Ovary (tissue), 7 donors: ENCODE measurements at regions not wholly inside any gene's neighbourhood (a gene's known extent, or its start where the extent isn't known, plus 50 kb on each side); places are given as distances from the start of the nearest gene placed in this dataset.
"Not testable (repeated sequence)": the region's sequence is repeated elsewhere in the genome, so short reads cannot be mapped to it uniquely, and the experiment has no call there.

ENCODE experiments used
- DNase-seq, 5 donors: peaks; one replicate each; pipeline ENCODE4 v3.0.0-alpha.2; 2019 to 2020
- H3K27ac ChIP-seq, 2 donors: fragments of 200-600 bp; one replicate each; pipeline versions ENCODE4 v1.5.1 to v1.8.0; 2019 to 2022
- H3K27me3 ChIP-seq: fragments of 200-600 bp; one replicate; pipeline ENCODE4 v1.8.0; 2022
- H3K36me3 ChIP-seq: fragments of 200-600 bp; sonication (generic); one replicate; pipeline ENCODE4 v1.5.1; 2019
- H3K4me1 ChIP-seq: one replicate; pipeline ENCODE4 v1.8.1; 2013; ENCODE audit warnings: mild to moderate bottlenecking, moderate library complexity; ENCODE audit not compliant: insufficient read depth
- H3K4me3 ChIP-seq: fragments of 200-600 bp; sonication (generic); one replicate; pipeline ENCODE4 v1.5.1; 2017
- H3K9me3 ChIP-seq, 2 donors: fragments of 200-600 bp in 1 of 2; sonication (generic) in 1 of 2; one replicate each; pipeline versions ENCODE4 v1.5.1 to v1.8.1; 2013 to 2019; ENCODE audit warnings: mild to moderate bottlenecking in 1 of 2, moderate library complexity in 1 of 2
- EP300 ChIP-seq: sonication (generic); formaldehyde crosslinking; IDR thresholded peaks from one replicate; pipeline ENCODE4 v1.6.1; 2017; ENCODE audit warnings: antibody characterized with exemption
- POLR2A ChIP-seq: fragments of 450-650 bp; IDR thresholded peaks from one replicate; pipeline ENCODE4 v1.6.1; 2017; ENCODE audit warnings: antibody characterized with exemption, mild to moderate bottlenecking, moderate library complexity
- WGBS, 3 donors: extraction: QIAGEN DNeasy Blood & Tissue Kit in 1 of 3; methylation state at CpG; one replicate each; pipeline versions ENCODE4 v1.1.5 to v1.1.7; 2013 to 2017; 5-methylcytosine and 5-hydroxymethylcytosine counted together
- intact Hi-C, 4 donors: fragments of 100-400 bp; cut with DNase I; formaldehyde crosslinking; loops; one replicate each; pipeline versions ENCODE4 v1.11.0 to v1.15.1; 2022 to 2023
- TF ChIP-seq, protein P1 (sequence below), 3 donors: fragments of 450-650 bp in 2 of 3; fragments of 200-600 bp in 1 of 3; IDR thresholded peaks; one replicate each; pipeline versions ENCODE4 v1.5.1 to v1.8.0; 2016 to 2022; ENCODE audit warnings: antibody characterized with exemption in 3 of 3, mild to moderate bottlenecking in 1 of 3
- donor health status: DM: no; HTN: no; CAD: no; lungs with moderate emphysema.
- donor health status: DM: no; HTN: no; CAD: no.
- donor health status: Bipolar disorder and iron deficiency.
- donor health status: DM: no; HTN: no; CAD: no.
- donor health status: DM: yes; HTN: yes; CAD: no.

DNA sequence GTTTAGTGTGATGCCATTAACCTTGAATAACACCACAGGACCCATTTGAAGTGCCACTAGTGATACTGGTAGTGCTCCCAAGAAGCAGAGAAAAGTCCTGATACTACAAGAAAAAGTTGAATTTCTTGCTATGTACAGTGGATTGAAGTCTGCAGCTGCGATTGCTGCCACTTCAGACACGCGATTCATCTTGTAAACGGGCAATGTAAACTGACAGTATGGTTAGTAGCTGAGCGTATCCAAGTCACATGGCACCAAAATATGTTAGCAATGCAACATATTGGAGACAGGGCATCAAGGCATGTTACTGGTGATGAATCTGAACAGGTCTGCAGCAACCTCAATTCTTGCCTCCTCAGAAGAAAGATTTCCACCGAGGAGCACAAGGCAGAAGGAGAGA, 238.9 kb downstream of the HS3ST3B1 start:
- no peaks in the 10 kb centered on the region for H3K4me1 ChIP-seq
- 82 to 88% (median 87%) methylated on average over 6 of the region's 6 CpGs for WGBS, 3 donors
- no peaks in the 10 kb centered on the region for H3K27me3 ChIP-seq
- TF ChIP-seq EP300 = no peak
- TF ChIP-seq, protein P1, sequence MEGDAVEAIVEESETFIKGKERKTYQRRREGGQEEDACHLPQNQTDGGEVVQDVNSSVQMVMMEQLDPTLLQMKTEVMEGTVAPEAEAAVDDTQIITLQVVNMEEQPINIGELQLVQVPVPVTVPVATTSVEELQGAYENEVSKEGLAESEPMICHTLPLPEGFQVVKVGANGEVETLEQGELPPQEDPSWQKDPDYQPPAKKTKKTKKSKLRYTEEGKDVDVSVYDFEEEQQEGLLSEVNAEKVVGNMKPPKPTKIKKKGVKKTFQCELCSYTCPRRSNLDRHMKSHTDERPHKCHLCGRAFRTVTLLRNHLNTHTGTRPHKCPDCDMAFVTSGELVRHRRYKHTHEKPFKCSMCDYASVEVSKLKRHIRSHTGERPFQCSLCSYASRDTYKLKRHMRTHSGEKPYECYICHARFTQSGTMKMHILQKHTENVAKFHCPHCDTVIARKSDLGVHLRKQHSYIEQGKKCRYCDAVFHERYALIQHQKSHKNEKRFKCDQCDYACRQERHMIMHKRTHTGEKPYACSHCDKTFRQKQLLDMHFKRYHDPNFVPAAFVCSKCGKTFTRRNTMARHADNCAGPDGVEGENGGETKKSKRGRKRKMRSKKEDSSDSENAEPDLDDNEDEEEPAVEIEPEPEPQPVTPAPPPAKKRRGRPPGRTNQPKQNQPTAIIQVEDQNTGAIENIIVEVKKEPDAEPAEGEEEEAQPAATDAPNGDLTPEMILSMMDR (IDR thresholded peaks at IDR 0.05) = no peak
- no peak for TF ChIP-seq POLR2A
- H3K27ac ChIP-seq = no peak overlapping the region
- no peak for DNase-seq
- no peaks in the 10 kb centered on the region for H3K36me3 ChIP-seq
- no peak overlapping the region for H3K4me3 ChIP-seq
- intact Hi-C loops = no loop called here
- no peaks in the 10 kb centered on the region for H3K9me3 ChIP-seq

DNA sequence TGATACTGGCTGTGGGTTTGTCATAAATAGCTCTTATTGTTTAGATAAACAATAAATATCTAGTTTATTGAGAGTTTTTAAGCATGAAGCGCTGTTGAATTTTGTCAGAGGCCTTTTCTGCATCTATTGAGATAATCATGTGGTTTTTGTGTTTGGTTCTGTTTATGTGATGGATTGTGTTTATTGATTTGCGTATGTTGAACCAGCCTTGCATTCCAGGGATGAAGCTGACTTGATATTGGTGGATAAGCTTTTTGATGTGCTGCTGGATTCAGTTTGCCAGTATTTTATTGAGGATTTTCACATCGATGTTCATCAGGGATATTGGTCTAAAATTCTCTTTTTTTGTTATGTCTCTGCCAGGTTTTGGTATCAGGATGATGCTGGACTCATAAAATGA, 231.4 kb downstream of the HS3ST3B1 start:
- H3K27me3 ChIP-seq, H3K36me3 ChIP-seq, DNase-seq, H3K4me3 ChIP-seq, H3K27ac ChIP-seq, intact Hi-C loops, H3K4me1 ChIP-seq, H3K9me3 ChIP-seq: not testable (repeated sequence)
- WGBS, 3 donors = 90 to 95% (median 93%) methylated on average over 3 of the region's 3 CpGs

DNA sequence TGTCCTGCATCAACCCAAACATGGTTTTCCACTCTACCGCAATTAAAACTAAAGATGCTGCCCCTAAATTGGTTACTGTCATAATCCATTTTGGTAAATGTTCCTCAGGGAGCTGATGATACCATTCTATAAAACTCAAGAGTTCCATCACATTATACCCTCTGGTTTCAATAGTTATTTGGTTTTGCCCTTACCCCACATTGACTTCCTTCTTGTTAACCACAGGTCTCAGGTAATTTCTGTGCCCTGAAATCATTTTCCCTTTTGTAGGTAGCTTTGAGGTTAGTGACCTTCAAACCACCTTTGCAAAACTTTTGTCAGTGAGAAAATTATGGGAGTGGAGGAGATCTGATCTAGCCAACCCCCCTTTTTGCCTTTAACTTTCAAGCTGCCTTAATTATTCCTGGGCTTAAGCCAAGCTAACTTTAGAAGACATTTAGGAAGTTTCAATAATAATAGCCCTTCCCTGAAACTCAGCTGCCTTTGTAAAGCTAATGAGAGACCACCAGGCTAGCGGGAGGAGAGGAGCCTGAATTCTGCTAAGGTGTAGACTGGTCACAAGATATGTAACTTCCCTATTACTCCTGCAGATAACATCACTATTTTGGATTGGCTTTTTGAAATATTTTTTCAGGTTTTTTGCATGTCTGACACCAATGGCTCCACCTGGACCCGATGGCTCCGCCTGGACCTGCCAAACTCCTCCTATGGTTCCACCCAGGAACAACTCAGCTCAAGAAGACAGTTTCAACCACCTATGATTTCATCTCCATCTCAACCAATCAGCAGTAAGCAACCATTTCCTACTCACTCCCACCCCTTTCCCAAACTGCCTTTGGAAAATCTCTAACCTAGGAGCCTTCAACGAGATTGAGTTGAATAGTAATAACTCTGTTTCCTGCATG, 224.9 kb downstream of the HS3ST3B1 start:
- TF ChIP-seq, protein P1 (IDR thresholded peaks at IDR 0.05) = no peak
- TF ChIP-seq EP300 = no peak
- no peak for TF ChIP-seq POLR2A
- H3K27me3 ChIP-seq = no peaks in the 10 kb centered on the region
- no peak overlapping the region for H3K4me3 ChIP-seq
- intact Hi-C loops = no loop called here
- DNase-seq = no peak
- H3K36me3 ChIP-seq = no peaks in the 10 kb centered on the region
- no peaks in the 10 kb centered on the region for H3K4me1 ChIP-seq
- no peaks in the 10 kb centered on the region for H3K9me3 ChIP-seq
- 65 to 77% (median 75%) methylated on average over 5 of the region's 5 CpGs for WGBS, 3 donors
- H3K27ac ChIP-seq = no peak overlapping the region

DNA sequence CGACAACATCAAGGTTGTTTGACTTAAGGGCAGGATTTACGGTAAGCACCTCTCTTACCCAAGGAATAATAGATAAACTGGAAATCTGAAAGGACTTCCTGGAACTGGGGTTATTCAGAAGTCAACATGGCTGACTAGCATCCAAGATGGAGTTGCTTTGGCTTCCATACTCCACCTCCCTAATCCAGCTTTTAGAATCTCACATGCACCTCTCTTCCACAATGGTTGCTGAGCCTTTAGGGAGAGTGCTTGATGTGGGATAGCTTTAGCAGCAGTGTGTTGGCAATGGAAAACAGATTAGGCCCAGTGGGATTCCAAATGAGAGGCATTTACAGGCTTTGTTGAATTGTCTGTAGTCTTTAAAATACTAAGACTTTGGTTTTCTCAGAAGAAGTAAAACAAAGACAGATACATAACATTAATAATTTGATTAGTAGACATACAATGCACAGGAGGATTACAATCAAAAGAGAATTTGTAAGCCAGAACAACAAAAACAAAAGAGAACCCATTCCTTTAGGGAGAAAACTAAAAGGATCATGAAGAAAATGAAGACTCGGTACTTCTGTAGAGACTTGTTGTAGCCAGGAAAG, 222.0 kb downstream of the HS3ST3B1 start:
- 38 to 61% (median 53%) methylated on average over 3 of the region's 3 CpGs for WGBS, 3 donors
- no peaks in the 10 kb centered on the region for H3K27me3 ChIP-seq
- intact Hi-C loops = no loop called here
- TF ChIP-seq POLR2A (no peak), EP300 (no peak)
- TF ChIP-seq, protein P1 (IDR thresholded peaks at IDR 0.05) = no peak
- no peaks in the 10 kb centered on the region for H3K9me3 ChIP-seq
- no peaks in the 10 kb centered on the region for H3K36me3 ChIP-seq
- H3K4me1 ChIP-seq = no peaks in the 10 kb centered on the region
- no peak overlapping the region for H3K4me3 ChIP-seq
- H3K27ac ChIP-seq = no peak overlapping the region
- DNase-seq = no peak

DNA sequence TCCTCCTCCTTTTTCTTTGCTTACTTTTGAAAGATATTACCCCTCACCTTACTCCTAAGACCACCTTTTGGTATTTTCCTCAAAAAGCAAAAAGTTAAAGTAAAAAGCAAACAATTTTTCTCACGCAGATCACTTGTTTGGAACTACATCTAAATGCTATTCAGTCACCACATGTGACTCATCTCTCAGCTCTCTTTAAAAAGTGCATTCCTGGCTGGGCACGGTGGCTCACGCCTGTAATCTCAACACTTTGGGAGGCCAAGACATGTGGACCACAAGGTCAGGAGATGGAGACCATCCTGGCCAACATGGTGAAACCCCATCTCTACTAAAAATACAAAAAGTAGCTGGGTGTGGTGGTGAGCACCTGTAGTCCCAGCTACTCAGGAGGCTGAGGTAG, 218.0 kb downstream of the HS3ST3B1 start:
- 39 to 70% (median 41%) methylated on average over 3 of the region's 3 CpGs for WGBS, 3 donors
- intact Hi-C loops, H3K36me3 ChIP-seq, H3K9me3 ChIP-seq, DNase-seq, H3K27me3 ChIP-seq, H3K4me1 ChIP-seq, H3K4me3 ChIP-seq, H3K27ac ChIP-seq: not testable (repeated sequence)
